GM18867 (cell line): ENCODE measurements at regions not wholly inside any gene's neighbourhood (a gene's known extent, or its start where the extent isn't known, plus 50 kb on each side); places are given as distances from the start of the nearest gene placed in this dataset.
"Not testable (repeated sequence)": the region's sequence is repeated elsewhere in the genome, so short reads cannot be mapped to it uniquely, and the experiment has no call there.

Experiments
- ATAC-seq: cut with Tn5 transposase; IDR thresholded peaks from one replicate; pipeline ENCODE4 v1.9.1; 2021; ENCODE audit warnings: mild to moderate bottlenecking, moderate library complexity; ENCODE audit not compliant: unreplicated experiment

GRCh38 chr16:35195173-35195863, 1735.9 kb downstream of the TP53TG3F start:
- ATAC-seq, result no peak

DNA sequence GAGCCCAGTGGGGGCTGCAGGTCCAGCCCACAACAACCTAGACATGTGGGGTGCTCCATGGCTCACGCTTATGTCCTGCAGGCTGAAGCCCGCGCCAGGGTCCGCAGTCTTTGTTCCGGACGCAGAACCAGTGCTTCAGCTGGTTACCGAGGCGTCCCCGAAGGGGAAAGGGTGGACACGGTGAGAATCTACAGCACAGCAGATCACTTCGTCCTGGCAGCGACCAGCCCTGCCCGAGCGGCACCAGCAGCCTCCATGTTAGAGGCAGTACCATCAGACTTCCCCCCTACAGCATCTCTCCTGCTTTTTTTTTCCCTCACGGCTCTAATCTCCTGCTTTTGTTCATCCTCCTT, 1736.4 kb downstream of the TP53TG3F start:
- no peak for ATAC-seq

GRCh38 chr16:35196313-35196712, 1736.9 kb downstream of the TP53TG3F start:
- no peak for ATAC-seq

- ATAC-seq, result no peak
These were observed 1738.2 kb downstream of the TP53TG3F start for GRCh38 chr16:35197656-35198055.

DNA sequence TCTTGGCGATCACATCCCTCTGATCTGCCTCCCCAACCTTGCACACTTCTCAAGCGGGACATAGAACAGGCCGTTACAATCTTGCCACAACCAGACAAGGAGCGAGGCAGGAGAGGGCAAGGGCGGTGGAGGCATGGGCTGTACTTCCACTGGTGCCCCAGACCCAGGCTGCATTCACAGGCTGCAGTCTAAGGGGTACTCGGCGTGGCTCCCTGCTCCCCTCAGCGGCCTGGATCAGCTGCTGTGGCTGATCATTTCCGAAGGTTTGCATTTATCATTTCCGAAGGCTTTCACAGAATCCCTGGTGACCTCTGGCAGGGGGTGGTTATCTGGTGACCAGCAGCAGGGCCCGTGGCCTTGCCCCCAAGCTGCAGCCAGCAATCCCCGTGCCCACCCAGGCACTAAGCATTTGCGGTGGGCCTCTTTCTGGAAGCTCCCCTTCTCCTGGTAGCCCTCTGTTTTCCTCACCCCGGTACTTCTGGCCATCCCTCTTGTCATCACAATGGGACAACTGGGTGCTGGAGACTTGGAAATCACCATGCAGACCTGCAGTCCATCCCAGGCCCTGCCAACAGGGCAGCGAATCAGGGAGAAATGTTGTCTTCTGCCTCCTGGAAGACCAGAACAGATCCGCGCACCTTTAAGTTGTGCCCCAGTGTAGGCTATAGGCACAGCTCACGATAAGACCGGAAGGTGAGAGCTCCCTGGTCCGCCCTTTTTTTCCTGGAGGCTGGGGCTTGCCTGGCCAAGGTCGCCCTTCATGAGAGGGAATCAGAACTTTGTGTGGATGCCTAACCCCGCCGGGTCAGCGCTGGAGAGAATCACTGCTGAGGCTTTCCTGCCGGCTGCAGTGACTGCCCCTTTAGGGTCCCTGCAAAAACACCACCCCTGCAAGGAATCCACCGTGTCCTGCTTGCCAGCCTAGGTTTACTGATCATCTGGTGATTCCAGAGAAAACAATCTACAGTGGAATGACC, 1739.1 kb downstream of the TP53TG3F start:
- ATAC-seq, result no peak

GRCh38 chr16:35200662-35201061, 1741.2 kb downstream of the TP53TG3F start:
- ATAC-seq, result no peak

DNA sequence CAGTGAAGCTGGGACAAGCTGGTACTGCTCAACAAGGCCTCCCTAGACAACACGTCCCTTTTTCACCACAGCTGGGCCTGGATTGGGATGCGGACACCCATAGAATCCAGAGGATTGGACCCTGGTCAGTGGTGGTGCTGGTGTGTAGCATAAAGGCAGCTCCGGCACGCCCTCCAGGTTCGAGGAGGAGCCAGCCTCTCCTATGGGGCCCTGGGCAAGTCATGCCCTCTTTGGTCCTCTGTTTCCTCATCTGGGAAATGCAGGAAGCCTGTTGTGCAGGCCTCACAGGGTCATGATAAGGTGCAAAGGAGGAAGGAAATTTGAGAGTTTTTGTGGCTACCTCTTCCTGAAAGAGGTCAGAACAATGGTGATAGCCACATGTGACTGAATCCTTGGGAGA, 1741.7 kb downstream of the TP53TG3F start:
- no peak for ATAC-seq

- no peak for ATAC-seq
These were observed 1744.2 kb downstream of the TP53TG3F start for GRCh38 chr16:35203636-35204035.

DNA sequence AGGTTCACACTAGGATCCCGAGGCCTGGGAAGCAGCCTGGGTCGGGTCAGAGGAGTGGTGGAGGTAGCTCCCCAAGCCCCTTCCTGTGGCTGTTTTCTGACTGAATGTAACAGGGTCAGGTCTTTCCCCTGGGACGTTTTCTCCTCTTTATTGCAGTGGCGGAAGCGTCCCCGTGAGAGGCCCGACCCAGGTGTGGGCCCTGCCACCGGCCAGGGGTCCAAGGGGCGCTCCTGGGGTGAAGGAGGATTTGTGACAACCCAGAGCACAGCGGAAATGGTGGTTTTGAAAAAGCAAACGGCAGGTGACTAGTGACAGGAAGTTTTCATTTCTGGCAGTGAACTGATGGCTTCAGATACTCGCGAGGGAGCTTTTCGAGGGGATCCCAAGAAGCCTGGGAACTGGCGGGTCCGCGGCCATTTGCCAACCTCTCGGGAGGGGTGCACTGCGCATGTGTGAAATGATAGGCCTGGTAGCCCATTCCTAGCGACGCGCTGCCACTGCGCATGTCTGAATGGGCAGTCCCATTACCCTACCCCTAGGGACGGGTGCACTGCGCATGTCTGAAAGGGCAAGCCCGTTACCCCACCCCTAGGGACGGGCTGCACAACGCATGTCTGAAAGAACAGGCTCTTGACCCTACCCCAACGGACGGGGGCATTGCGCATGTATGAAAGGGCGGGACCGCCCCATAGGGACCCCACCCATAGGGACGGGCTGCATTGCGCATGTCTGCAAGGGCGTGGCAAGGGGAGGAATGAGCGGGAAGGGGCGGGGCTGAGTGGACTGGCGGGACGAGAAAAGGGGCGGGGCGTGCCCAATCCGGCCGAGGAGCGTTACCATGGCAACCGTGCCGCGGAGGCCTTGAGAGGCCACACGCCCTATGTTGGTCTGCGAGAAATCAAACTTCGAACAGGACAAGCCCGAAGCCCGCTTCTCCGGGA, 1747.9 kb downstream of the TP53TG3F start:
- no peak for ATAC-seq

GRCh38 chr16:35208001-35208935, 1748.9 kb downstream of the TP53TG3F start:
- ATAC-seq, result no peak

DNA sequence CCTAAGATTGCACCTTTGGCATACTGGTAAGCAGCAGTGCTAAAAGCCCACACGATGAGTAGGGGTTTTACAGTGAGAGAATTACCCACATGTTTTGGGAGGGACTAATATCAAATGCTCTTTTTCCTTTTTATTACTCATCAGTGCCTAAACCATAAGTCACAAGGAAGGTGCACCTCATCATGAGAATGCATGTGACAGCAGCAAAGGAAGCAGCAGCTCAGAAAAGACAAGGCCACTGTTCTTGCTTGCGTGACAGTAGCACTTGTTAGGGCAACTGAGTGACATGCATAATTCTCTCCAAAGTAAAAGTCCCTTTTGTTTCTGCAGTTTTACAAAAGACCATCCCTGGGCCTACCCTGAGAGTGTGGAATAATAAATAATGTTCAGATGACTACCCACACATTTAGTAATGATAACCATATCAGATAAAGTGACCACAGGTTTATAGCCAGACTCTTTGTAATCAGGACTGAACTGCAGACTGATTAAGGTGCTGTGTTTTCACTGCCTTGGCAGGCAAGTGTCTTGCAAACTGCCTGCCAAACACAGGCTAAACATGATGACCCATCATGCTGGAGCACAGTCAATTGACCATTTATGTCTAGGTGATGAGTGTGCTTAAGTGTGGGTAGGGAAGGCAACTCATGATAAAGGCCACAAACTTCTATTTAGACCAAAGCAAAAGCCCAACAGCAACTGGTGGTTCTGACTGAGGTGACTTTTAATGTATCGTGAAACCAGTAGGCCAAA, 1751.4 kb downstream of the TP53TG3F start:
- ATAC-seq, result no peak

- no peak for ATAC-seq
These were observed 1755.4 kb downstream of the TP53TG3F start for GRCh38 chr16:35214840-35215239.

- ATAC-seq, result no peak
These were observed 1755.9 kb downstream of the TP53TG3F start for GRCh38 chr16:35215287-35215686.

- not testable (repeated sequence) for ATAC-seq
These were observed 1756.8 kb downstream of the TP53TG3F start for GRCh38 chr16:35216261-35216660.

DNA sequence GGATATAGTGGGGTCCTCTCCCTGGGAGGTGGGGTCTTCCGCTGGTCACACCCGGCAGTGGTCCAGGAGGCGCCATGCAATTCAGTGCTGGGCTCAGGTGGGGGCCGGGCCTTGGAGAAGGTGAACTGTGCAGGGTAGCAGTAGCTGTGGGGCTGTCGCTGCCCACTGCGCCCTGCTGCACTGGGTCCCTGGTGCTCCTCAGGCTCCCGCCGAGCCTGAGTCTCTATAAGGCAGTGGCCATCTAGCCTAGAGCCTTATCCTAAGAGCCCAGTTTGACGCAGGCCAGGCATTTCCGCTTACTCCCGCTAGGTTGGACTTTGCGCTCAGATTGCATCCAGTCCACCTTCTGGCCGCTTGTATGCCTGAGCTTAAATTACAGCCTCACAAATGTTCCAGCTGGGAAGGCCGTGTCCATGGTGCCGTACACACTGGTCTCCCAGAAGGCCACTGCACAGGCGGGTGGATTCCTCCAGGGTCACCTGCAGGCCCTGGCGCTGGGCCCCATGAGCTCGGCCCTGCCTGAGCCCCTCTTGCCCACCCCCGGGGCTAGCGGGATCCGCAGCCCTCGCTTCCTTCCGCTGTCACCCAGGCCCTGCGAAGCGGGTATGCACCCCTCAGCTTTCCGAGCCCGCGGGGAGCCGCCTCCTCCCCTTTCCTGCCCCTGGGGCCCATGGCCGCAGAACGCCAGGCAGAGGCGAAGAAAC, 1762.2 kb downstream of the TP53TG3F start:
- no peak for ATAC-seq

- no peak for ATAC-seq
These were observed 1775.3 kb downstream of the TP53TG3F start for GRCh38 chr16:35234679-35235078.

DNA sequence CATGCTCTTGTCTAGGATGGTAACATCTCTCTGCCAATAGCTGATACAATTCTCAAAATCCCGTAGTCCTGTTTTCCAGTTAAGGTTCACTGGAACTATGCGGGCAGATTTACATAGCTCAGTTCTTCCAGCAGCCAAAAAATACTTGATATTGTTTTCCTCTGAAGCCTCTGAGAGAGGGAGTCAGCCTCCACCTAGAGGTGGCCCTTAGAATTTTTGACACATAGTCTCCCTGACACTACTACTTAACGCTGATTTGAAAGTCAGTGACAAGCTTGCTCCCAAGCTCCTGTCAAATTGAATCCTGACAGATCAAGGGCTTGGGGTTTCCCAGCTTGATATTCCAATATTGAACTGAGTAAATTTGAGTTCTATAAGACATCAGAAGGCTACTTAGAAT, 1780.1 kb downstream of the TP53TG3F start:
- no peak for ATAC-seq

DNA sequence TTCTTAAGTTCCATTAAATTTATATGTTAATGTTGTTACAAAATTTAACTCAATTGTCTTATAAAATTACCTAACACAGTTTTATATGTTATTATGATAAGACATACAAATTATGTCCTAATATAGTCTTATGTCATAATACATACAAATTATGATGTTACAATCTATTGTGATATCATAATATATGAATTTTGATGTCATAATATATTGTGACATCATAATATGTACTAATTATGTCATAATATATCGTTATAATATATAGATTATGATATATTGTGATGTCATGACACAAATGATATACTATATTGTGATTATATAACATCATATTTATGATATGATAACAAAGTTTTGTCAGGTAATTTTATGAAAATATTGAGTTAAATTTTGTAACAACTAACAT, 1789.6 kb downstream of the TP53TG3F start:
- no peak for ATAC-seq
